ENCODE measurements at regions not wholly inside any gene's neighbourhood (a gene's known extent, or its start where the extent isn't known, plus 50 kb on each side); places are given as distances from the start of the nearest gene placed in this dataset.
A peak's percentile ranks its signal among the peaks of the same experiment; 100 is the strongest.

DNA sequence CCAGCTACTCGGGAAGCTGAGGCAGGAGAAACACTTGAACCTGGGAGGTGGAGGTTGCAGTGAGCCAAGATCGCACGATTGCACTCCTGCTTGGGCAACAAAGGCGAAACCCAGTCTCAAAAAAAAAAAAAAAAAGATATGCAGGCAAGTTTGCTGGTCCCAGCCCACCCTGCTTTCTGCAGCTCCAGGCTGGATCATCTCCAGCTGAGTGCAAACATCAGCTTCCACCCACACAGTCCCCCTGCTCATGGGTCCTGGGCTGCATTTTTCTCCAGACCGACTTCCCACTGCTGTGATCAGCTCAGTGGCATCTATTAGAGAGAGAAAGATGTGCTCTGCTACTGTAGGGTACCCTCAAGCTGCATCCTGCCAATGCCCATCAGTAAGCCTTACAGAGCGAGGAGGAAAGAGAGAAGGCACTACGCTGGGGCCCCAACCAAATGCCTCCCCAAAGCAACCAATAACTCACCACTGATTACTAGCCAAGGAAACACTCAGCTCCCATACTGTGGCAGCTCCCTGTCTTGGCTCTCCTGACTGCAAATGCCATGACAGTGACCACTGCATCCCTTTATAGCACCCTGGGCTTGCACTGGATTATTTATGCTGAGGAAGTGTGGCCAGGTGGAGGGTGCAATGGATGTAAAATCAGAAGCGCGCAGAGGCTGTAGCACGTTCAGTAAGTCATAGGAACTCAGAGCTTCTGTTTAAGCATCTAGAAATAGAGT is 170.9 kb upstream of the ZNF507 start:
- TF ChIP-seq POLR2A (IDR thresholded peaks at IDR 0.05; ENCODE audit: low read depth) = no peak
- TF ChIP-seq, protein P1, sequence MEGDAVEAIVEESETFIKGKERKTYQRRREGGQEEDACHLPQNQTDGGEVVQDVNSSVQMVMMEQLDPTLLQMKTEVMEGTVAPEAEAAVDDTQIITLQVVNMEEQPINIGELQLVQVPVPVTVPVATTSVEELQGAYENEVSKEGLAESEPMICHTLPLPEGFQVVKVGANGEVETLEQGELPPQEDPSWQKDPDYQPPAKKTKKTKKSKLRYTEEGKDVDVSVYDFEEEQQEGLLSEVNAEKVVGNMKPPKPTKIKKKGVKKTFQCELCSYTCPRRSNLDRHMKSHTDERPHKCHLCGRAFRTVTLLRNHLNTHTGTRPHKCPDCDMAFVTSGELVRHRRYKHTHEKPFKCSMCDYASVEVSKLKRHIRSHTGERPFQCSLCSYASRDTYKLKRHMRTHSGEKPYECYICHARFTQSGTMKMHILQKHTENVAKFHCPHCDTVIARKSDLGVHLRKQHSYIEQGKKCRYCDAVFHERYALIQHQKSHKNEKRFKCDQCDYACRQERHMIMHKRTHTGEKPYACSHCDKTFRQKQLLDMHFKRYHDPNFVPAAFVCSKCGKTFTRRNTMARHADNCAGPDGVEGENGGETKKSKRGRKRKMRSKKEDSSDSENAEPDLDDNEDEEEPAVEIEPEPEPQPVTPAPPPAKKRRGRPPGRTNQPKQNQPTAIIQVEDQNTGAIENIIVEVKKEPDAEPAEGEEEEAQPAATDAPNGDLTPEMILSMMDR (IDR thresholded peaks at IDR 0.05) = no peak
- no peak for TF ChIP-seq EP300 (IDR thresholded peaks at IDR 0.05)
- TF ChIP-seq POLR2AphosphoS5 (IDR thresholded peaks at IDR 0.05) = no peak
- intact Hi-C loops (cut with DNase I) = no loop called here
- WGBS = 76% methylated on average over 8 of the region's 10 CpGs
- Histone ChIP-seq H3K36me3 (no peaks in the 10 kb centered on the region), H3K4me1 (no peaks in the 10 kb centered on the region), H3K4me3 (no peak overlapping the region), H3K27me3 (peaks cover 0 to 2% (median 0%) of the 10 kb centered on the region in 4 donors), H3K9me3 (no peaks in the 10 kb centered on the region), H3K27ac (replicated peaks in 1 of 4) (no peak overlapping the region)
- DNase-seq (ENCODE audit: extremely low spot score) = peak; percentile 62

GRCh38 chr19:32176591-32176990 is 168.8 kb upstream of the ZNF507 start:
- peak; percentile 55 for DNase-seq (ENCODE audit: extremely low spot score)
- H3K9me3 ChIP-seq = no peaks in the 10 kb centered on the region
- intact Hi-C loops (cut with DNase I) = no loop called here
- H3K4me1 ChIP-seq = no peaks in the 10 kb centered on the region
- WGBS = 68% methylated on average over 5 of the region's 5 CpGs
- H3K27ac ChIP-seq (replicated peaks in 1 of 4) = no peak overlapping the region
- H3K27me3 ChIP-seq = no peaks in the 10 kb centered on the region
- H3K4me3 ChIP-seq = no peak overlapping the region
- no peaks in the 10 kb centered on the region for H3K36me3 ChIP-seq
- no peak for TF ChIP-seq POLR2A (IDR thresholded peaks at IDR 0.05; ENCODE audit: low read depth)
- TF ChIP-seq, protein P1 (IDR thresholded peaks at IDR 0.05) = no peak
- TF ChIP-seq POLR2AphosphoS5 (IDR thresholded peaks at IDR 0.05) = no peak
- TF ChIP-seq EP300 (IDR thresholded peaks at IDR 0.05) = no peak

DNA sequence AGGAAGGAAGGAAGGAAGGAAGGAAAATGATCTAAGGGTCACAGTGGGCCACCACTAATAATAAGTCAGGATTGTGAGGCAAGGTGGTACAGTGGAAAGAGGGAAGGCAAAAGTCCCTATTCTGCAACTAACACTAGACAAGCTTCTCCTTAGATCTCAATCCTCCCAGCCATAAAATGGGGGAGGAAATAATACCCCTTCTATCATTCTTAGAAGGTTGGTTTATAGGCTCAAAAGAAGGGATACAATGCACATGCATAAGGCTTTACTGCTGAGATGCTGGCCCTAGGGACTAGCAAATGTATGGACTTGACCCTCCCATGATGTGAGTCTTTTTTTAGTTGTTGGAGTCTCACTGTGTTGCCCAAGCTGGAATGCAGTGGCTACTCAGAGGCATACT is 167.7 kb upstream of the ZNF507 start:
- Histone ChIP-seq H3K27ac (replicated peaks in 1 of 4) (no peak overlapping the region), H3K36me3 (no peaks in the 10 kb centered on the region), H3K9me3 (no peaks in the 10 kb centered on the region), H3K4me3 (no peak overlapping the region), H3K27me3 (no peaks in the 10 kb centered on the region), H3K4me1 (no peaks in the 10 kb centered on the region)
- intact Hi-C loops (cut with DNase I) = no loop called here
- no peak for DNase-seq (ENCODE audit: extremely low spot score)
- TF ChIP-seq POLR2AphosphoS5 (IDR thresholded peaks at IDR 0.05) (no peak), EP300 (IDR thresholded peaks at IDR 0.05) (no peak), POLR2A (IDR thresholded peaks at IDR 0.05; ENCODE audit: low read depth) (no peak)
- TF ChIP-seq, protein P1 (IDR thresholded peaks at IDR 0.05) = no peak

DNA sequence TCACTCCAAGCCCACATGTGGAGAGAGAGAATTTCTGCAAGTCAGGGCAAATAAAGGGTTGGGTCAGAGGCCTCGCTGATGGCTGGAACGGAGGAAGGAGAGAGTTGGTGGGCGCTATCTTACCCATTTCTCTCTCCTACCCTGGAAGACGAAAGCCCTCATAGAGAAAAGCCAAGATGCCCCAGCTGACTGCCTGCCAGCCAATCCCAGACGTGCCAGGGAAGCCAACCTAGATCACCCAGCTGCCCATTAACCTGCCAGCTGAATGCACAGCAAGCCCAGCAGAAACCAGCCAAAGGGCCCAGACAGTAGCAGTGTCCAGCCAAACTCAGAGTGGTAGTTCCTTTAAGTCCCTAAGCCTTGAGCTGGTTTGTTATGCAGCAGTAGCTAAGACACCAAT is 167.0 kb upstream of the ZNF507 start:
- no peak overlapping the region for H3K4me3 ChIP-seq
- H3K27me3 ChIP-seq = no peaks in the 10 kb centered on the region
- intact Hi-C loops (cut with DNase I) = no loop called here
- no peaks in the 10 kb centered on the region for H3K9me3 ChIP-seq
- peak; percentile 45 for DNase-seq (ENCODE audit: extremely low spot score)
- H3K27ac ChIP-seq (replicated peaks in 1 of 4) = no peak overlapping the region
- H3K4me1 ChIP-seq = no peaks in the 10 kb centered on the region
- TF ChIP-seq POLR2A (IDR thresholded peaks at IDR 0.05; ENCODE audit: low read depth) (no peak), POLR2AphosphoS5 (IDR thresholded peaks at IDR 0.05) (no peak), EP300 (IDR thresholded peaks at IDR 0.05) (no peak)
- TF ChIP-seq, protein P1 (IDR thresholded peaks at IDR 0.05) = no peak
- H3K36me3 ChIP-seq = no peaks in the 10 kb centered on the region
- WGBS = 90% methylated on average over 5 of the region's 5 CpGs

DNA sequence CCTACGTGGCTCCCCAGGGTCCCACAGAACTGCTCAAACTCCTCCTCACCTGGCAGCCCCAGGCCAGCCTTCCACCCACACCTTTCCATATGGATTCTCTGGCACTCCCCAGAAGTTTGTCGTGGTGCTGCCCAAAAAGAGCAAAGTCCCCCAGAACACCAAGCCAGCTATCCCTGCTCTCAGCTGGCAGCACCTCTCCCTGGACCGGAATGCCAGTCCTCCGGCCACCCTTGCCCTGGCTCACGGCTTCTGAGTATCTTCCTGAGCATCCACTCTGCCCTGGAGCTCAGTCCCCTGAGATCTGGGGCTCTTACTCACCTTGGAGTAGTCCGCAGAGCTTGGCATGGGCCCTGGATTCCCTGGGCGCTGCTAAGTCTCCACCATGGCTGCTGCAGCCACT is 166.5 kb upstream of the ZNF507 start:
- TF ChIP-seq POLR2A (IDR thresholded peaks at IDR 0.05; ENCODE audit: low read depth) (no peak), POLR2AphosphoS5 (IDR thresholded peaks at IDR 0.05) (no peak), EP300 (IDR thresholded peaks at IDR 0.05) (no peak)
- TF ChIP-seq, protein P1 (IDR thresholded peaks at IDR 0.05) = no peak
- DNase-seq (ENCODE audit: extremely low spot score) = peak; percentile 91
- WGBS = 80% methylated on average over 7 of the region's 7 CpGs
- intact Hi-C loops (cut with DNase I) = no loop called here
- Histone ChIP-seq H3K36me3 (no peaks in the 10 kb centered on the region), H3K4me3 (no peak overlapping the region), H3K4me1 (no peaks in the 10 kb centered on the region), H3K27ac (replicated peaks in 1 of 4) (no peak overlapping the region), H3K27me3 (no peaks in the 10 kb centered on the region), H3K9me3 (no peaks in the 10 kb centered on the region)

Measured in esophagus muscularis mucosa (tissue), 4 donors.